Coronary artery (tissue), 2 donors: ENCODE measurements at regions not wholly inside any gene's neighbourhood (a gene's known extent, or its start where the extent isn't known, plus 50 kb on each side); places are given as distances from the start of the nearest gene placed in this dataset.

Experiments
- DNase-seq: peaks from one replicate; pipeline ENCODE4 v3.0.0-alpha.2; 2017; ENCODE audit warnings: low spot score
- H3K27ac ChIP-seq, 2 donors: fragments of 200-600 bp; sonication (generic); one replicate each; pipeline ENCODE4 v1.5.1; 2016 to 2019
- H3K4me3 ChIP-seq: fragments of 200-600 bp; sonication (generic); 2 replicates; pipeline ENCODE4 v1.5.1; 2016; ENCODE audit warnings: mild to moderate bottlenecking, moderate library complexity
- CTCF ChIP-seq: fragments of 200-600 bp; sonication (generic); IDR thresholded peaks from one replicate; pipeline ENCODE4 v1.5.1; 2019; ENCODE audit warnings: antibody characterized with exemption

GRCh38 chr17:70774339-70775117 lies 605.2 kb downstream of the KCNJ2 start:
- Histone ChIP-seq H3K4me3 (no peak overlapping the region), H3K27ac (no peak overlapping the region)
- DNase-seq = no peak
- no peak for TF ChIP-seq CTCF

GRCh38 chr17:70775679-70776078 lies 606.3 kb downstream of the KCNJ2 start:
- TF ChIP-seq CTCF = no peak
- no peak for DNase-seq
- Histone ChIP-seq H3K4me3 (no peak overlapping the region), H3K27ac (no peak overlapping the region)

GRCh38 chr17:70776441-70776840 lies 607.1 kb downstream of the KCNJ2 start:
- no peak for DNase-seq
- no peak for TF ChIP-seq CTCF
- Histone ChIP-seq H3K27ac (no peak overlapping the region), H3K4me3 (no peak overlapping the region)

GRCh38 chr17:70780031-70780430 lies 610.7 kb downstream of the KCNJ2 start:
- Histone ChIP-seq H3K27ac (no peak overlapping the region), H3K4me3 (no peak overlapping the region)
- TF ChIP-seq CTCF = no peak
- DNase-seq = no peak

GRCh38 chr17:70786081-70786480 lies 616.7 kb downstream of the KCNJ2 start:
- H3K27ac ChIP-seq = no peak overlapping the region
- DNase-seq = no peak
- no peak overlapping the region for H3K4me3 ChIP-seq
- TF ChIP-seq CTCF = no peak

- no peak overlapping the region for H3K27ac ChIP-seq
- H3K4me3 ChIP-seq = no peak overlapping the region
- DNase-seq = no peak
- no peak for TF ChIP-seq CTCF
Observed at GRCh38 chr17:70787721-70788300, 618.5 kb downstream of the KCNJ2 start.

GRCh38 chr17:70791748-70792443 lies 622.6 kb downstream of the KCNJ2 start:
- no peak overlapping the region for H3K27ac ChIP-seq
- no peak for DNase-seq
- TF ChIP-seq CTCF = no peak

More at GRCh38 chr17:70791748-70792443, 622.6 kb downstream of the KCNJ2 start:
- no peak overlapping the region for H3K4me3 ChIP-seq
